IMR-90 (cell line): ENCODE measurements at regions not wholly inside any gene's neighbourhood (a gene's known extent, or its start where the extent isn't known, plus 50 kb on each side); places are given as distances from the start of the nearest gene placed in this dataset.

Experiments used
- ATAC-seq: fragments of 200-7000 bp; cut with Tn5 transposase; 2 replicates; pipeline ENCODE4 v1.9.1; 2020; ENCODE audit warnings: low read depth, mild to moderate bottlenecking, moderate library complexity
- BruUV-seq: library from RNA; stranded (reverse); fragments of 400-500 nt; replicated peaks from 2 replicates; lab custom pipeline; 2021; lab: Mats Ljungman, UMichigan
- CTCF ChIA-PET: fragments of 300-600 bp; formaldehyde crosslinking; extraction: SDS; loops from one replicate; lab custom pipeline; 2021; ENCODE audit warnings: antibody characterized with exemption; lab: Yijun Ruan, JAX
- POLR2A ChIA-PET: fragments of 300-600 bp; sonication (Branson Sonifier 250); formaldehyde crosslinking; loops from one replicate; lab custom pipeline; 2022; ENCODE audit warnings: antibody characterized with exemption; ENCODE audit not compliant: unreplicated experiment; lab: Charles Lee
- DNase-seq: peaks from one replicate; pipeline ENCODE4 v3.0.0; 2013
- H2AFZ ChIP-seq: replicated peaks from 2 replicates; pipeline ENCODE3; 2013; ENCODE audit warnings: low read length, mild to moderate bottlenecking; ENCODE audit not compliant: poor library complexity
- H2AK5ac ChIP-seq: 2 replicates; pipeline ENCODE4 v1.6.1; 2013; ENCODE audit warnings: low read depth, low read length, inconsistent platforms
- H2AK9ac ChIP-seq: replicated peaks from 2 replicates; pipeline ENCODE3; 2013; ENCODE audit warnings: mild to moderate bottlenecking, low read depth, low read length, moderate library complexity; ENCODE audit not compliant: poor library complexity
- H2BK120ac ChIP-seq: 2 replicates; pipeline ENCODE4 v1.6.1; 2013; ENCODE audit warnings: low read depth, low read length, inconsistent platforms
- H2BK15ac ChIP-seq: 3 replicates; pipeline ENCODE4 v1.6.1; 2013; ENCODE audit warnings: low read depth, low read length, inconsistent platforms
- H2BK20ac ChIP-seq: 2 replicates; pipeline ENCODE4 v1.6.1; 2013; ENCODE audit warnings: low read depth, mild to moderate bottlenecking, inconsistent platforms, low read length, moderate library complexity
- H2BK5ac ChIP-seq: 2 replicates; pipeline ENCODE4 v1.6.1; 2013; ENCODE audit warnings: mild to moderate bottlenecking, low read depth, low read length, inconsistent platforms; ENCODE audit not compliant: poor library complexity, severe bottlenecking
- H3K14ac ChIP-seq: replicated peaks from 2 replicates; pipeline ENCODE4 v1.6.1; 2013; ENCODE audit warnings: low read depth, low read length, inconsistent platforms
- H3K18ac ChIP-seq: 2 replicates; pipeline ENCODE4 v1.6.1; 2013; ENCODE audit warnings: low read depth, low read length, control low read depth
- H3K23ac ChIP-seq: 2 replicates; pipeline ENCODE4 v1.6.1; 2013; ENCODE audit warnings: low read depth, low read length, inconsistent platforms
- H3K27ac ChIP-seq: 2 replicates; pipeline ENCODE4 v1.5.1; 2013; ENCODE audit warnings: mild to moderate bottlenecking, control low read depth, low read length; ENCODE audit not compliant: insufficient read depth
- H3K27me3 ChIP-seq: 2 replicates; pipeline ENCODE4 v1.6.1; 2013; ENCODE audit warnings: low read length; ENCODE audit not compliant: control insufficient read depth, insufficient read depth
- H3K36me3 ChIP-seq: 2 replicates; pipeline ENCODE4 v1.6.1; 2013; ENCODE audit warnings: low read length, mixed read lengths; ENCODE audit not compliant: control insufficient read depth, insufficient read depth
- H3K4ac ChIP-seq: 2 replicates; pipeline ENCODE4 v1.6.1; 2013; ENCODE audit warnings: low read depth, low read length, inconsistent platforms
- H3K4me1 ChIP-seq: 2 replicates; pipeline ENCODE4 v1.6.1; 2013; ENCODE audit warnings: low read length, mixed read lengths; ENCODE audit not compliant: control insufficient read depth, insufficient read depth
- H3K4me2 ChIP-seq: 2 replicates; pipeline ENCODE4 v1.6.1; 2013; ENCODE audit warnings: low read depth, mild to moderate bottlenecking, control low read depth, low read length, moderate library complexity
- H3K4me3 ChIP-seq: 2 replicates; pipeline ENCODE4 v1.5.1; 2013; ENCODE audit warnings: low read depth, mild to moderate bottlenecking, control low read depth, low read length, moderate library complexity; ENCODE audit not compliant: insufficient read depth
- H3K56ac ChIP-seq: 2 replicates; pipeline ENCODE4 v1.6.1; 2013; ENCODE audit warnings: low read length, inconsistent platforms; ENCODE audit not compliant: insufficient read depth; ENCODE audit errors: extremely low read depth
- H3K79me1 ChIP-seq, 2 experiments: 2 replicates each; pipeline ENCODE4 v1.6.1; 2013; ENCODE audit warnings: low read length in 2 of 2, inconsistent platforms in 1 of 2, low read depth in 1 of 2
- H3K9ac ChIP-seq: 2 replicates; pipeline ENCODE4 v1.6.1; 2013; ENCODE audit warnings: low read depth, low read length, control low read depth
- H3K9me1 ChIP-seq: 2 replicates; pipeline ENCODE4 v1.6.1; 2013; ENCODE audit warnings: low read length, inconsistent platforms; ENCODE audit not compliant: insufficient read depth
- H3K9me3 ChIP-seq: 2 replicates; pipeline ENCODE4 v1.6.1; 2013; ENCODE audit warnings: low read length; ENCODE audit not compliant: control insufficient read depth, insufficient read depth
- H4K20me1 ChIP-seq: 2 replicates; pipeline ENCODE4 v1.6.1; 2013; ENCODE audit warnings: low read length, inconsistent platforms; ENCODE audit not compliant: insufficient read depth
- H4K5ac ChIP-seq: 2 replicates; pipeline ENCODE4 v1.6.1; 2013; ENCODE audit warnings: mild to moderate bottlenecking, low read depth, low read length, control low read depth
- H4K8ac ChIP-seq, 2 experiments: 2 replicates each; pipeline ENCODE4 v1.6.1; 2013; ENCODE audit warnings: low read depth in 2 of 2, low read length in 2 of 2, control low read depth in 1 of 2, inconsistent platforms in 1 of 2
- H4K91ac ChIP-seq: 2 replicates; pipeline ENCODE4 v1.6.1; 2013; ENCODE audit warnings: low read depth, low read length, inconsistent platforms; ENCODE audit not compliant: insufficient read depth
- ELK1 ChIP-seq: fragments of 150-350 bp; IDR thresholded peaks from 2 replicates; pipeline ENCODE4 v1.6.1; 2016; ENCODE audit warnings: low read depth, mild to moderate bottlenecking, low read length, moderate library complexity, borderline replicate concordance
- FOS ChIP-seq: fragments of 150-350 bp; IDR thresholded peaks from 2 replicates; pipeline ENCODE4 v1.6.1; 2016; ENCODE audit warnings: low read depth, low read length
- MXI1 ChIP-seq: IDR thresholded peaks from 2 replicates; pipeline ENCODE4 v1.6.1; 2012; ENCODE audit warnings: low read depth, mild to moderate bottlenecking, low read length, moderate library complexity, borderline replicate concordance
- RAD21 ChIP-seq: IDR thresholded peaks from 2 replicates; pipeline ENCODE4 v1.6.1; 2012; ENCODE audit warnings: low read length, improper control_type of control experiment
- USF2 ChIP-seq: fragments of 150-350 bp; IDR thresholded peaks from 2 replicates; pipeline ENCODE4 v1.6.1; 2017; ENCODE audit warnings: mild to moderate bottlenecking, antibody characterized with exemption, low read length, low read depth
- WGBS, 2 experiments: methylation state at CpG; one replicate each; pipeline versions ENCODE4 v1.1.5 to v1.1.7; 2013; ENCODE audit warnings: missing lambda C conversion rate in 2 of 2; ENCODE audit not compliant: insufficient read length in 1 of 2; ENCODE audit errors: extremely low coverage in 2 of 2; 5-methylcytosine and 5-hydroxymethylcytosine counted together
- dilution Hi-C: fragments of 300-500 bp; cut with HindIII; formaldehyde crosslinking; loops from one replicate; pipeline ENCODE4 v1.14.3; 2018; ENCODE audit warnings: low sequenced_read_pairs; ENCODE audit not compliant: unreplicated experiment
- in situ Hi-C: fragments of 300-500 bp; cut with MboI; formaldehyde crosslinking; loops from 3 replicates; pipeline ENCODE4 v1.14.3; 2019; ENCODE audit warnings: low sequenced_read_pairs, inconsistent platforms, mixed read lengths
- intact Hi-C: fragments of 100-400 bp; cut with micrococcal nuclease; formaldehyde crosslinking; loops from 2 replicates; pipeline ENCODE4 v1.10.0; 2022

GRCh38 chr3:176663387-176663786, 533.9 kb downstream of the TBL1XR1 start (continued):
- TF ChIP-seq USF2 (no peak), ELK1 (no peak), FOS (no peak)

GRCh38 chr3:176661432-176661964, 535.8 kb downstream of the TBL1XR1 start:
- no TSS peak for BruUV-seq
- DNase-seq: no peak

More at GRCh38 chr3:176661432-176661964, 535.8 kb downstream of the TBL1XR1 start:
- POLR2A ChIA-PET: no interaction called here
- Histone ChIP-seq H3K23ac (no peak overlapping the region), H3K9me1 (no peaks in the 10 kb centered on the region), H4K5ac (no peak overlapping the region), H2AFZ (no peak overlapping the region), H2BK120ac (no peak overlapping the region), H4K20me1 (no peaks in the 10 kb centered on the region), H3K36me3 (no peaks in the 10 kb centered on the region), H3K4ac (no peak overlapping the region), H3K27me3 (no peaks in the 10 kb centered on the region), H3K4me3 (no peak overlapping the region), H4K8ac (no peak overlapping the region), H3K79me1 (no peaks in the 10 kb centered on the region), H3K14ac (no peak overlapping the region), H3K18ac (no peak overlapping the region), H3K9me3 (no peaks in the 10 kb centered on the region), H3K9ac (no peak overlapping the region), H4K91ac (no peak overlapping the region), H3K56ac (no peak overlapping the region), H2BK5ac (no peak overlapping the region), H3K4me2 (no peak overlapping the region), H2BK15ac (no peak overlapping the region), H2BK20ac (no peak overlapping the region), H2AK9ac (no peak overlapping the region), H3K4me1 (0 out of 2 replicates have a peak, but pooled peaks cover 1% of the 10 kb centered on the region), H3K27ac (no peak overlapping the region), H2AK5ac (no peak overlapping the region)
- ATAC-seq: no peak
- in situ Hi-C loops (no loop called here), dilution Hi-C loops (no loop called here), intact Hi-C loops (loop anchor here (10.0 kb wide), 1 partner anchor 273 kb away; no protein-coding TSS in a partner anchor)
- WGBS, 2 experiments: no CpG with 5 or more reads among the region's 2 CpGs
- TF ChIP-seq RAD21: no peak
- TF ChIP-seq MXI1: no peak
- CTCF ChIA-PET: no interaction called here
